Esophagus muscularis mucosa (tissue), 4 donors: ENCODE measurements at regions not wholly inside any gene's neighbourhood (a gene's known extent, or its start where the extent isn't known, plus 50 kb on each side); places are given as distances from the start of the nearest gene placed in this dataset.

Source experiments
- DNase-seq: peaks from one replicate; pipeline ENCODE4 v3.0.0-alpha.2; 2017; ENCODE audit errors: extremely low spot score
- H3K27ac ChIP-seq, 4 donors: fragments of 200-600 bp; sonication (generic); replicated peaks in 1 of 4; 1 replicate in 3 of 4; 2 replicates in 1 of 4; pipeline ENCODE4 v1.5.1; 2016 to 2019; ENCODE audit warnings: mild to moderate bottlenecking in 1 of 4
- H3K27me3 ChIP-seq, 4 donors: fragments of 200-600 bp; sonication (generic); one replicate each; pipeline versions ENCODE4 v1.5.1 to v1.6.0; 2016 to 2019
- H3K36me3 ChIP-seq, 4 donors: fragments of 200-600 bp; sonication (generic); one replicate each; pipeline ENCODE4 v1.5.1; 2016 to 2019
- H3K4me1 ChIP-seq, 4 donors: fragments of 200-600 bp; sonication (generic); one replicate each; pipeline ENCODE4 v1.5.1; 2016 to 2019
- H3K4me3 ChIP-seq, 4 donors: fragments of 200-600 bp; sonication (generic); 1 replicate in 2 of 4; 2 replicates in 2 of 4; pipeline ENCODE4 v1.5.1; 2016 to 2019; ENCODE audit warnings: mild to moderate bottlenecking in 4 of 4, moderate library complexity in 1 of 4
- H3K9me3 ChIP-seq, 4 donors: fragments of 200-600 bp; sonication (generic); 1 replicate in 3 of 4; 2 replicates in 1 of 4; pipeline ENCODE4 v1.5.1; 2016 to 2019
- EP300 ChIP-seq: sonication (generic); formaldehyde crosslinking; IDR thresholded peaks from one replicate; pipeline ENCODE4 v1.6.1; 2017; ENCODE audit warnings: antibody characterized with exemption
- POLR2A ChIP-seq: fragments of 450-650 bp; IDR thresholded peaks from one replicate; pipeline ENCODE4 v1.6.1; 2017; ENCODE audit warnings: antibody characterized with exemption, moderate library complexity, mild to moderate bottlenecking, low read depth
- POLR2AphosphoS5 ChIP-seq, 2 donors: sonication (generic); formaldehyde crosslinking; IDR thresholded peaks; one replicate each; pipeline ENCODE4 v1.6.1; 2017; ENCODE audit warnings: antibody characterized with exemption in 2 of 2
- WGBS: methylation state at CpG from one replicate; pipeline ENCODE4 v1.1.5; 2018; 5-methylcytosine and 5-hydroxymethylcytosine counted together
- intact Hi-C: fragments of 100-400 bp; cut with DNase I; formaldehyde crosslinking; loops from one replicate; pipeline ENCODE4 v1.15.1; 2023
- TF ChIP-seq, protein P1 (sequence below), 3 experiments: fragments of 200-600 bp in 2 of 3; fragments of 450-650 bp in 1 of 3; sonication (generic) in 2 of 3; IDR thresholded peaks; one replicate each; pipeline ENCODE4 v1.5.1; 2017 to 2019; ENCODE audit warnings: antibody characterized with exemption in 3 of 3, mild to moderate bottlenecking in 2 of 3, moderate library complexity in 1 of 3

DNA sequence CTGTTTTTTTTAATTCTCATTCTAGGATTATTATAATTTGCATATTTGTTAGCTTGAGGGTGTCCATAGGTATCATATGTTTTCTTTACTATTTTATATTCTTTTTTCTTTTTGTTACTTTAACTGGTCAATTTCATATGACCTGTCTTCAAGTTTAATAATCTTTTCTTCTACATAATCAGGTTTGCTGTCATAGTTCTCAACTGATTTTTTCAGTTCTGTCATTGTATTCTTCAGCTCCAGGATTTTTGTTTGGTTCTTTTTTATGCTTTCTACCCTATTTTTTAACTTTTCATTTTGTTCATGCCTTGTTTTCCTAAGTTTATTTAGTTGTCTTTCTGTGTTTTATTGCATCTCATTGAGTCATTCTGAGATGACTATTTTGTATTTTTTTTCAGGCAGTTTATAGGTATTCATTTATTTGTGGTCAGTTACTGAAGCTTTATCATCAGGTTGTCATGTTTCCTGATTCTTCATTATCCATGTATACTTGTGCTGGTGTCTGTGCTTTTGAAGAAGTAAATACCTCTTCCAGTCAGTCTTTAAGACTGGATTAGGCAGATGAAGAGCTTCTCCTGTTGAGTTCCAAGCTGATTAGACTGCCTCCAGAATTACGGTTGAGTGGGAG lies 220.3 kb upstream of the VEGFC start:
- no peaks in the 10 kb centered on the region for H3K36me3 ChIP-seq
- H3K9me3 ChIP-seq = peaks cover 0 to 14% (median 6%) of the 10 kb centered on the region in 4 donors
- no peak overlapping the region for H3K27ac ChIP-seq
- 78% methylated on average over 1 of the region's 1 CpG for WGBS
- no peak overlapping the region for H3K4me3 ChIP-seq
- H3K27me3 ChIP-seq = no peaks in the 10 kb centered on the region
- TF ChIP-seq, protein P1, sequence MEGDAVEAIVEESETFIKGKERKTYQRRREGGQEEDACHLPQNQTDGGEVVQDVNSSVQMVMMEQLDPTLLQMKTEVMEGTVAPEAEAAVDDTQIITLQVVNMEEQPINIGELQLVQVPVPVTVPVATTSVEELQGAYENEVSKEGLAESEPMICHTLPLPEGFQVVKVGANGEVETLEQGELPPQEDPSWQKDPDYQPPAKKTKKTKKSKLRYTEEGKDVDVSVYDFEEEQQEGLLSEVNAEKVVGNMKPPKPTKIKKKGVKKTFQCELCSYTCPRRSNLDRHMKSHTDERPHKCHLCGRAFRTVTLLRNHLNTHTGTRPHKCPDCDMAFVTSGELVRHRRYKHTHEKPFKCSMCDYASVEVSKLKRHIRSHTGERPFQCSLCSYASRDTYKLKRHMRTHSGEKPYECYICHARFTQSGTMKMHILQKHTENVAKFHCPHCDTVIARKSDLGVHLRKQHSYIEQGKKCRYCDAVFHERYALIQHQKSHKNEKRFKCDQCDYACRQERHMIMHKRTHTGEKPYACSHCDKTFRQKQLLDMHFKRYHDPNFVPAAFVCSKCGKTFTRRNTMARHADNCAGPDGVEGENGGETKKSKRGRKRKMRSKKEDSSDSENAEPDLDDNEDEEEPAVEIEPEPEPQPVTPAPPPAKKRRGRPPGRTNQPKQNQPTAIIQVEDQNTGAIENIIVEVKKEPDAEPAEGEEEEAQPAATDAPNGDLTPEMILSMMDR (IDR thresholded peaks at IDR 0.05) = no peak
- TF ChIP-seq POLR2A (no peak), POLR2AphosphoS5 (IDR thresholded peaks at IDR 0.05) (no peak), EP300 (no peak)
- no peak for DNase-seq
- intact Hi-C loops = no loop called here
- no peaks in the 10 kb centered on the region for H3K4me1 ChIP-seq

DNA sequence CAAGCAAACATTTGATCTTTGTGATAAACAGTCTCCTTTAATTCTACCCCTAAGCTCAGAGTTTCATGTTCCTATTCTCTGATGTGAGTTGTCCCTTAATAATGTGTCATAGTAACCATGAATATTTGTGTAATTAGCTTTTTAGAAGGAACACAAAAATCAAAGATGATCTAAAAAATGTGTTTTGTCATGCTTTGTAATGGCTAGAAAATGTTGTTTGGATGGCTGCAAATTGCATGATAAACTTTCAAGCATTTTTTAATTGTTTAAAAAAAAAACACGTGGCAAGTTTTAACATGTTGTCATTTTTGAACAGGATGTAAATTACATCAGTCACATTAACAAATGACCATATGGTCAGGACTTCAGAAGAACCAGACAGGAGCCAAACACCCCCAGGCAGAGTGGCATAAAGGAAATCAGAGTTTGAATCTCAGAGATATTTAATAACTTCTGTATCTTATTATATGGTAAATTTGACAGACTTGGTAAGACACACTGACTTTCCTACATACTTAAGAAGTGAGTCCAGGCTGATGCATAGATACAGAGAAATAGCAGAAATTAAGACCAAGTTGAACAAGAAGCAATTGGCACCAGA lies 223.9 kb upstream of the VEGFC start:
- WGBS = 12% methylated on average over 1 of the region's 1 CpG
- H3K9me3 ChIP-seq = peaks cover 0 to 14% (median 9%) of the 10 kb centered on the region in 4 donors
- TF ChIP-seq POLR2AphosphoS5 (IDR thresholded peaks at IDR 0.05) (no peak), POLR2A (no peak), EP300 (no peak)
- TF ChIP-seq, protein P1 (IDR thresholded peaks at IDR 0.05) = no peak
- no peaks in the 10 kb centered on the region for H3K27me3 ChIP-seq
- H3K36me3 ChIP-seq = no peaks in the 10 kb centered on the region
- DNase-seq = no peak
- intact Hi-C loops = no loop called here
- H3K27ac ChIP-seq = no peak overlapping the region
- H3K4me3 ChIP-seq = no peak overlapping the region
- no peaks in the 10 kb centered on the region for H3K4me1 ChIP-seq

DNA sequence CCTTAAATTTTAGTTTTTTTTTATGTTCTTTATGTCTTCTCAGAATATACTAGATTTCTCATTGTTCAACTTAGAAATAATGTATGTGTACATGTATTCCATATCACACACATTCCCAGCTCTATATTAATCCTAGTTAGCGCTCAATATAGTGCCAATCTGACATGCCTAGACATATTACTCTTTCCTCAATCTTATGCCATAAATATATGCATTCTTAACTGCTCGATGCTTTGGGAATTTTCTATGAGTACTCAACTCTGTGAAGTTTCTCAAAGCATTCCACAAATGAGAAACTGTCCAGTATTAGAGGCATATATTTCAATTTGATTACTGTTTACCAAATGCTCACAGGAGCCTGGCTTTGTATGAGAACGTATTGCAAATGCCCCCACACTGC lies 231.2 kb upstream of the VEGFC start:
- intact Hi-C loops = no loop called here
- H3K36me3 ChIP-seq = no peaks in the 10 kb centered on the region
- 81% methylated on average over 3 of the region's 3 CpGs for WGBS

DNA sequence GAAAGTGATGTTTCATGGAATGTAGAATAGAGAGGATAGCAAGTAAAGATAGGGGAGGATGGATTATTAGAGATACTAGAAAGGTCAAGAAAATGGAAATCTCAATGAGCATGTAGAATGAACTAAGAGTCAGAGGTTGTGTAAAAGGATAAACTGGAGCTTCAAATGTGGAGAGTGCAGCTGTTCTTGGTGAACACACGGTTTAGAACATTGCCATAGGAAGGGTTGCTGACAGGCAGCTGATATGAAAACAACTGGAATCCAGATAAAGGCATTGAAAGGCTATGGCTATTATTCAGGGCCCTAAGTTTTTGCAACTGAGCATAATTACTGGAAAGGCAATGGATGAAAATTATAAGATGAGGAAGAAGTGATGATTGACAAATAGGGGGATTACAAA lies 239.6 kb upstream of the VEGFC start:
- Histone ChIP-seq H3K36me3 (no peaks in the 10 kb centered on the region), H3K27ac (no peak overlapping the region), H3K4me3 (no peak overlapping the region), H3K9me3 (no peaks in the 10 kb centered on the region), H3K27me3 (no peaks in the 10 kb centered on the region), H3K4me1 (no peaks in the 10 kb centered on the region)
- no peak for TF ChIP-seq EP300
- TF ChIP-seq POLR2A = no peak
- no peak for TF ChIP-seq POLR2AphosphoS5 (IDR thresholded peaks at IDR 0.05)
- TF ChIP-seq, protein P1 (IDR thresholded peaks at IDR 0.05) = no peak
- WGBS = 81% methylated on average over 1 of the region's 1 CpG
- intact Hi-C loops = no loop called here
- DNase-seq = no peak

More for the DNA sequence above, 231.2 kb upstream of the VEGFC start:
- Histone ChIP-seq H3K27ac (no peak overlapping the region), H3K4me1 (no peaks in the 10 kb centered on the region), H3K27me3 (no peaks in the 10 kb centered on the region), H3K9me3 (peaks cover 0 to 7% (median 0%) of the 10 kb centered on the region in 4 donors), H3K4me3 (no peak overlapping the region)
- no peak for TF ChIP-seq EP300
- no peak for TF ChIP-seq POLR2A
- TF ChIP-seq, protein P1 (IDR thresholded peaks at IDR 0.05) = no peak
- no peak for TF ChIP-seq POLR2AphosphoS5 (IDR thresholded peaks at IDR 0.05)
- no peak for DNase-seq
